Left renal cortex interstitium (tissue), 4 donors: ENCODE measurements at regions not wholly inside any gene's neighbourhood (a gene's known extent, or its start where the extent isn't known, plus 50 kb on each side); places are given as distances from the start of the nearest gene placed in this dataset.

Source experiments
- DNase-seq, 4 donors: peaks; one replicate each; pipeline ENCODE4 v3.0.0-alpha.2; 2013; ENCODE audit warnings: low read depth in 4 of 4, low spot score in 2 of 4, missing footprints in 1 of 4

DNA sequence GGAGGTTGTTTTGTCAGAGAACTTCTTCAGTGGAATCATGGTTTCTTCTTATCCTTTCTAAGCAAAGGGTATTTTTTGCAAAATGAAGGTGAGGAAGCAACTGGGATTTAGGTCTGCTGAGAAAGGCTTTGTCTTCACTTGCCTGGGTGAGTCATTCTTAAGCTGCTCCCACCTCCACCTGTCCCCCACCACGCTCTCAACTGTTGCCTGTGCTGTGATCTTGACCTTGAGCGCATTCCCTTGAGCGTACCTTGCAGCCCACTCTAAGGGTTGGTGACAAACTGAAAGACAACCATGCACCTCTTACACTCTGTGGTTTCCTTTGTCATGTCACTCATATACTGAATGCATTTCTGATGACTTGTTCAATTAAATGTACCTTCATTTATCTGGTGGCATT is 641.1 kb downstream of the RNF144B start:
- DNase-seq: no peak

DNA sequence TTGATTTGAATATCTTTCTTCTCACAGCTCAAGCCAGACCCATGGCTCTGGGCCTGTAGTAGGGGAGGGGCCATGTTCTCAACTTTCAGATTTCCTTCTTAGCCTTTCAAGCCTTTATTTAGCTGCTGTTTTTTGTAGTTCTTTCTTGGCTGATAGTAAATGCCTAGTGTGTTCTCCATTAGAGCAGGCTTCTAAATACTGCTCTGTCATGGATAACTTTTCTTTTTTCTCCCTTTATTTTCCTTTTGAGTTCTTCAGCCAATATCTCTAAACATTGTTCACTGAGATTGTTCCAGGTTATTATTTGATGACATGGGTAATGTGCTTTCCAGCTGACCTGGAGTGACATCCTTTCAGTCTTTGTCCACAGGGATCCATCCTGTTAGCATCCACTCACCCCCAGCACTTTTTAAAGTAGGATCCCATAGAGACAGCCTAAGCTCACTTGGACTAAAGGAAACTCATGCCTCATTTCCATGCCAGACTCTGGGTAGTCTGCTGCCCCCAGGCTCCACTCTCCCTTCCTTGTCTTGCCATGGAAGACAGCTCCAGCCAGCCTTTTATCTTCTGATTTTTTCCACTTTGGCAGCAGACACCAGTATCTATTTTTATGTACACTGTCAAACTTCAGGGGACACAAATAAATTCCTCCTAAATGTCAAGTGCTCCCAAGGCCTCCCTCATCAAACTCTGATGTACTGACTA is 645.6 kb downstream of the RNF144B start:
- DNase-seq: no peak

DNA sequence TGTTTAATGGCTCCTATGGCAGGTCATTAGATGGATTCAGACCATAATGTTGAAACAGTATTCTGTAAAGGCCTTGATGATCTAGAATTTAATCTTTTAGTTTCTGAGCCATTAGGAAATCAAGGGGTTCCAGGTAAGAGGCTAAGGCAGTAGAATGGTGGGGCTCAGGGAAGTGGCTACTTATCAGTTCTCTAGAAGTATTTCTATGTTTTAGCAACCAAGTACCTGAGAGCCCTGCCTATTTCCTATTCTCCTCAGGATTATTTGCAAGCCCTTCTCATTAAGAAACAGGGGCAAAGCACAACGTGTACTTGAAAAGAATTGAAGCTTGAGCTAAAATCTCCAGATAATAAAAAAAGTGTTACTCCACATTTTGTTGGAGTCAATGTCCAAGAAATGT is 646.5 kb downstream of the RNF144B start:
- no peak for DNase-seq

DNA sequence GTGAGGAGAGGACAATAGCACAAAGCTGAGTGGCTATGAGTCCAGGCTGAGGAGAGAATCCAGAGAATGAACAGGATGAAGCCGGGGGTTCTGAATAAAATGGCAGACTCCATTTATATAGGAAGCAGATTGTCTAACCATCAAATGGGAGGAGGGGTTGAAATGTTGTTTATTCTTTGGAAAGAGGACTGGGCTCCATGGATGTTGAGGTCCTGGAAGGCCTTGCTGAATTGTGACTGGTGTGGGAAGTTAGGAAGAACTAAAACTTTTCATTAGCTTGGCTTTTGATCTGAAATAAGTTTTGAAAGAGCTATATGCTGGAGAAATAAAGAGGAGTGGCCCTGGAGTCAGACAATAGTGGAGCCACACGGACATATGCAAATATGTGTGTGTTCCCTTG is 647.8 kb downstream of the RNF144B start:
- no peak for DNase-seq

DNA sequence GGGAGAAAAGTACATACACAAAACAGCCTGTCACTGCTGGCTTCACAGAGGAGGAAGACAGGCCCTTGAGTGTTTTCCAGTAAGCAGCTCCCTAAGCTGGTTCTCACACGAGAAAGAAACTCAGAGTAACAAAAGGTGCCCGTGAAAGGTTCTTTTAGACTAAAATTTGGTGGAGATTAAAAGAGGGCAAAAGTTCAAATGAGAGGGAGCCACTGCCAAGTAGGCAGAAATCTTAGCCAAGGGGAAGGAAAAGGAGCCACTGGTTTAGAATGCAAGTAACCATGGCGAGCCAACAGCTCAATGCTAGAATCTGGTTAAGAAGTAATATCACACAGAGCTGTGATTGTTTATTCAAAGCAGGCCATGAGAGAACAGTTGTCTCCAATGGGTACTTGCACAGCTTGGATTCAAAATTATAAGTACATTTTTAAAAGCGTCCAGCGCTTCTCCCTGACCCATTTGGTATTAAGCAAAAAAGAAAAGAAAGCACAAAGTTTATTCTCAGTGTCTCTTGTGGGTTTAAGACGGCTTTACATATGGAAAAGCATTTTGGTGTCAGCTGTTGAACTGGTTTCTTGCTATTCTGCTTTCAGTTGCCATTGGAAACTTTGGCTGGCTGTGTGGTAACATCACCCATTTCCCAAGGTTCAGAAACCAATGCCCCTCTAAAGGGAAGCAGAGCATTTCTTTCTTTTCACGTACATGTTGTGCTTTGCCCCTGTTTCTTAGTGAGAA is 648.5 kb downstream of the RNF144B start:
- DNase-seq: no peak

DNA sequence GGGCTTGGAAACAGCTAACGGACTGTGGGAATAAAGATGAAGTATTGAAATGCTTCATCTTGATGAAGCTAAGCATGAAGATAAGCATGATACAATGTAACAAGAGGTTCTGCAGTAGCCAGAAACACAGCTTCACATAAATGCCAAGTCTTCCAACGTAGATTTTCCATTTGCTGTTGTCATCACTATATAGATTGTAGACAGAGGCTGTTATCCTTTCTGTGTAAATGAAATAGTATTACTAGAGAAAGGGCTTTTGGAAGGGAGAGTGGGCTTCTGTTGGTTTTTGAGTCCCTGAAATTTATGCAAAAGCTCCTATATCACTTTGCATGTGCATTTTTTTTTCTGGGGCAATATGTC is 649.0 kb downstream of the RNF144B start:
- DNase-seq: no peak

DNA sequence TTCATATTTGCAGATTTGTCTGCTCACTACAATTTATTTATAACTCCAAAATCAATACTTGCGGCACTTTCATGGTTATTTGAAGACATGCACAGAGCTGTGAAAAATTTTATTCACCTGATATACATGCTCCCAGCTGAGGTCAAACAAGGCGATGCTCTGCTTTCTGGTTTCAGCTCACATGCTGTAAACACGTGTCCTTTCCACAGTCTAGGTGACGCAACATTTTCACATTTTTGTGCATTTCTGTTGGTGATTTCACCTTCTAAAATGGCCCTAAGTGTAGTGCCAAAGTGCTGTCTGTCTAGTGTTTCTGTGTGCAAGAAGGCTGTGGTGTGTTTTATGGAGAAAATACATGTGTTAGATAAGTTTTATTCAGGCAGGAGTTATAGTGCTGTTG is 650.5 kb downstream of the RNF144B start:
- no peak for DNase-seq

DNA sequence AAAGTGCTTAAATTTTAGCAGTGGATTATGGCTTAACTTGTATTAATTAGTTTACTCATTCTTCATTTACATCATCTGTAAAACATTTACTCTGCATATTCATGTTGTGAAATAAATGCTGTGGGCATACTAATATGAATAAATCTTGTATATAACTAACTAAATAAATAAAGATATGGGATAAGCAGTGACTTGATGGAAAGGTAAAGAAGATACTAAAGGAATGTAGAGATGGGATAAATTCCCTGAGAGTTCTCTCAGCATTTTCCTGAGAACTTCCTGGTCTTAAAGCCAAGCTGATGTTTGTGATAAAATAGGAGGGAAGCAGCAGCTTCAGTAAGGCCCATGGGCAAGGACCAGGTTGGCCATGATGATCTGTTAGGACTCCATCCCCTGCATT is 652.1 kb downstream of the RNF144B start:
- DNase-seq: no peak

DNA sequence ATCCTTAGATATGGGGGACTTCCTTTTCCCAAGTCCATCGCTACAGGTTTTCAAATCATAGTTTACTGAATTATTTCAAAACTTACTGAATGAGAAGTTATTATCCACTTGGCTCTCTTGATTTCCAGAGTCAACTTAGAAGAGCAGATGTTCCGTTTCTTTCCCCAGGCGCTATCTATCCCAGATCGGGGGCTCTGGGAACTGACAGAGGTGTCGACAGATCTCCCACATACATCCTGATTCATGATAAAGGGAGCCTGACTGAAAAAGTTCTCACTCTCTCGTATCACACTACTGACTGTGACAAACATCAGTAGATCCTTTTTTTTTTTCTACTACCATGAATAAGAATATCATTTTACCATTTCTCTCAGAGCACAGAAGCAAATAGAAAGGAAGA is 654.8 kb downstream of the RNF144B start:
- no peak for DNase-seq

DNA sequence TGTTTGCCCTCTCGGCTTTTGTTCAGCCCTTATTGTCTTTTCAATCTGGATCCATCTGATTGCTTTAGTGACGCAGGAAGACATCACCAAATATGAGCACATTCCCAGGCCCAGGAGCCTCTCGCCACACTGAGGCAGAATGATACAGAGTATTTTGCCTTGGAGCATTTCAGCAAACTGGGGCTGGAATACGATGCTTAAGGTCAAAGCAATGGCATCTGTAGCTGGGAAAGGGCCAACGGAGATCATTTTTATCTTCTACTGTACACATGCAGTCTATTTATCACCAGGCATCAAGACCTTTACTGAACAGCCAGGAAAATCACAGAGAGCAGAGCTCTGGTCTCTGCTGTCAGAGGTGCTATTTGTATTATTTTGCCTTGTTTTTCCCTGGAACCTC is 655.3 kb downstream of the RNF144B start:
- DNase-seq: no peak

DNA sequence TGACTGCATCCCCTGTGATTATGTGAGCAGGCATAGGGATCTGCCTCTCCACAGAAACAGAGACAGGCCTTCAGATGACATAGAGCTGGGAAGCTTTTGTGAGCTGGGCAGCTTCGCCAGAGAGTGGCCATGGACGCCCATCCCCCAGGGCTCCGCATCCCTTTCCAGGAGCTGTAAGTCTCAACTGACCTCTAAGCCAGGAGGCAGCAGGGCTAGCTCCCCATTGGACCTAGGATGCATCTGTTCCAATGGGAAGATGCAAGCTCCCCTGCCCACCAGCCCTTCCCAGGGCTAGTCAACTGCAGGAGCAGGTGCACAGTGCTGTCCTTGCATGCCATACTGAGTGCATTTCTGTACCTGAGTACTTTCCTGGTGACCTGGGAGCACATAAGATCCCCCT is 663.6 kb downstream of the RNF144B start:
- DNase-seq: no peak

DNA sequence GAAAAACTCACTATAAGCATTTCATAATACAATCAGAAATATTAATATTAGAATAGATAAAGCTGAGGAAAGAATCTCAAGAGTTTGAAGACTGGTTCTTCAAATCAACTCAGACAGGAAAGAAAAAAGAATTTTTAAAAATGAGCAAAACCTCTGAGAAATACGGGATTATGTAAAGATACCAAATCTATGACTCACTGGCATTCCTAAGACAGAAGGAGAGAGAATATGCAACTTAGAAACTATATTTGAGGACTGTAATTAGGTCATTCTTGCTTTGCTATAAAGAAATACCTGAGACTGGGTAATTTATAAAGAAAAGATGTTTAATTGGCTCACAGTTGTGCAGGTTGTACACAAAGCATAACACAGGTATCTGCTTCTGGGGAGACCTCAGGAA is 665.1 kb downstream of the RNF144B start:
- no peak for DNase-seq

DNA sequence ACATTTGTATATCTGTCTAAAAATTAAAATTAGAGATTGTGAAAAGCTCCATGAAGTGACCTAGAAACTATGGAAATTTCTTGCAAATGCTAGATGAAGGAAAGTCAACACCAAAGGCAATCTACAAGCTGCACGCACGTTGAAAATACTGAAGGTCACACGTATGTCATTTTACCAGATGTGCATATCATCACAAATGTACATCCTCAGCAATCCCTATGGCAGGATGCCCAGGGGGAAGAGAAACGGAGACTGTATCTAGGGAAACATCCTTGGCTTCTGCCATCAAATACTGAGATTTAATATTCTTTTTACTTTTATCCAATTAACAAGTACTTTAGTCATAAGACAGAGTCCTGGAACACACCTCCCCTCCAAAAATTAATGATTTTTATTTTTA is 672.0 kb downstream of the RNF144B start:
- DNase-seq: no peak

DNA sequence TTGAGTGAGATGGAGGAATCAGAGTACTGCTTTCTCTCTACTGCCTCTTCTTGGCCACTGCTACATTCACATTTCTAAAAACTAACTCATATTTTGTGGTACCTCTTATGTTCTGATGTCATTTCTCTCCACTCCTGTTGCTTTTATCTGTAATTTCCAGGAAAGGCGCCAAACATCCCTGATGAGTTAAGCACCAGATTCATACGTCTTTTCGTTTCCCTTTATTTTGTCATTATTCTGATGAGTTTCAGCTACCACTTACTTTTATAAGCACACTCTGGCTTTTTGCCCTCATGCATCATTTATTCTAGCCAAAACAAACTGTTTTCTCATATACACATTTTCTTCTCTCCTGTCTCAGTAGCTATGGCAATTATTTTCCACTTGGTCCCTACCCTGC is 680.0 kb downstream of the RNF144B start:
- no peak for DNase-seq

DNA sequence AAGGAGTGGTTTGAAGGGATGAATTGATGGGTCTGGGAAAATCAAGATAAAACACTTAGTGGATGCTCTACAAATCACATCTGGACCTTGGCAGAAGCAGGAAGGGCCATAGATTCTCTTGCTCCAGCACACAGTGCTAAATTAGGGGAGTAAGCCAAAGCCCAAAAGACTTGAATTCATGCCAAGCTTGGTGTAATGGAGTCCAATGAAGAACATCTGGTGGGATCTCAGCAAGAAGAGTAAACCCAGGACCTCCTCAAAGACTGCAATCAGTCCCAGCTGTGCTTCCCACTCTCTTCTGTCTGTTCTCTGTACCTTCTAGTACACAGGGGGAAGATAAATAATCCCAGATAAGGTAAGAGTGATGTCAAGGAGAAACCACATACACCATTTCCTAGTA is 683.4 kb downstream of the RNF144B start:
- peak in 3 of 4 donors; percentile 9 to 29 (median 14) for DNase-seq

DNA sequence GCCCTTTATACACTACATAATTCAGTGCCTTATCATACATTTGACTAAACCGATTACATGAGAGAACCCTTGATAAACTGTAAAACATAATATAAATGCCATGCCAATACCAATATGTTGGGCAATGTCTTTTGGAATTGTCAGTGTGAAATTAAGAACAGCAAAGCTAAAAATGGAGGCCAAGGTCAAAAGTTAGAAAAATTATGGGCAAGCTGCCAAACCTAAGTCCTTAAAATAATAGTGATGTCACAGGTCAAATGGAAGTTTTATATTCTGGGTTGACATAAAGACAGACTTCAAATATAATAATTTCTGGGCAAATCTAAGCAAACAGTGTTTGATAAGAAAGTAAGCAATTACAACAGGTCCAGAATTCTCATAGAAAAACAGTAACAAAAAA is 696.7 kb downstream of the RNF144B start:
- no peak for DNase-seq

DNA sequence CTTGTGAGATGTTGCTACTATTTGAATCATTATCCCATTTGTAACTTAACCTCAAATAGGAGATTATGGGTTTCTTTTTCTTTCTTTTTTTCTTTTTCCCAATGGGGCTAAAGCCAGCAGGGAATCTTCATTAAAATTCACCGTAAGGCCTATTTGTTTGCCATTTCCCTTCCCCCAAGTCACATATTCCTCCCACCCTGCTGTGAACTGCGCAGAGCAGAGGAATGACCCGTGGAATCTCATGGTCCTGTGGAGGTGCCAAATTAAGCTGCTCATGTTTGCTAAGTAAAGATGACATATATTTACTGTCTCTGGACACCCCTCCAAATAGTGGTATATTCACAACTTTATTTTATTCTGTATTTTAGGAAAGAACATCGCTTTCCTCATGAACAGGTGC is 699.3 kb downstream of the RNF144B start:
- no peak for DNase-seq

DNA sequence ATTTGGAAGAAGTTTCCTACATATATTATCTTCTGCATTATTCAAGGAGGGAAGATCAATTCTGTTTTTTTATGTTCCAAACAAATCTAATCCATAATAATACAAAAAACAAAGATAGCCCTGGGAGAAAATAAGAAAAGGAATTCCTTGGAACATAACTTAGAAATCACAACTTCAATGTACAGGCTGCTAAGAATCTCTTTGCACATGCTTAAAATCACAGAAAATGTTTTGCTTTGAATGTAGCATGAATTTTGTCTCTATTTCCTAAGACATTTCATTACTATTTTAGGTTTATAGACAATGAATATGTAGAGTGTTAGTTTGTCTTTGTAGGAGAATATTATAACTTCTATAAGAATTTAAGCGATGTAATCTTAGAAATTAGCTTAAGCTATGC is 700.1 kb downstream of the RNF144B start:
- no peak for DNase-seq

DNA sequence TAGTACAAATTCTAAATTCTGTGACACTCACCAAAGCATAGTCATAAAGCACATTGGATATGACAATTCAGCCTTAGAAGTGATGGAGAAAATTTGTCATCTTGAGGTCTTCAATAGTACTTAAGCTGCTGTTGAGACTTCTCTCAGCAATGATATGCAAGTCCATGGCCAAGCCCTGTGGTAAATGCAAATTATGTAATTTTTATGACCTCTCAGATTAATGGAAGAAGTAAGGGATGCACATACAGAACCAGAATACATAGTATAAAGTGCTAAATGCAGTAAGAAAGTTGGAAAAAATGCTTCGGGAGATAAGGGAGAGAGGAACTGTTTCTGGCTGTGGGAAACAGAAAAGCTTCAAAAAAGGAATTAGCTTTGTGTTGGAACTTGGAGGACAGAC is 700.7 kb downstream of the RNF144B start:
- no peak for DNase-seq

DNA sequence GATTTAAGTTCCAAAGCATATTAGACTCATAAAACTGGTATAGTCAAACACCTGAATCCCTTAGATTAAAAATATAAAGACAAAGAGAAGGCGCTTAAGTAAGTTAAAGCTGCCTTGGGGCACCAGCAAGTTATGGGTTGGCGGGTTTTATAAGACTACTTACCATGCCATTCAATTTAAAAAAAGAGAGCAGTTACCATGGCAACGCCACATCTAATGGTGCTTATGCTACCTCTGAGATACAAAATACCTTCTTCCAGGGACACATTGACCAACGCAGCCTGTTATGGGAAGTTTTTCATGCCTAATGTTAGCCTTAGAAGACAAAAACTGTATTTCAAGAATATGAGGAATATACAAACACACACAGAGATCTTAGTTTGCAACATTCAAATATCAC is 713.6 kb downstream of the RNF144B start:
- no peak for DNase-seq

DNA sequence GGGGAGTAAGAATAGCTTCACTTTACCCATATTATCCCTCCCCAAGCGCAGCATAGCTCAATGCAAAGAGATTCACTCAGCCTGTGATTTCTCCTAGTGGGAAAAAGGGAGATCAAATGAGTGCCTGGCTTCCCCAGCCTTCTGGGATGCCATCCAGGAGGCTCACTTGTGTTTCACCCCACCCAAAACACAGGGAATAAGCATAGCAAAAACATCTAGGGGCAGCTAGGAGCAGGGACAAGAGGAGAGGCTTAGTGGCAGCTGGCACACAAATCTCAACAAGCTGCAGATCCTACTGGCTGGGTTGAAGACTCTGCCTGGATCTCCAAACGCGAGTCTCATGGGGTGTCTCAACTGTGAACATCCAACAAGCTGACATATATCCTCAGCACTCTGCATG is 715.8 kb downstream of the RNF144B start:
- DNase-seq: no peak

DNA sequence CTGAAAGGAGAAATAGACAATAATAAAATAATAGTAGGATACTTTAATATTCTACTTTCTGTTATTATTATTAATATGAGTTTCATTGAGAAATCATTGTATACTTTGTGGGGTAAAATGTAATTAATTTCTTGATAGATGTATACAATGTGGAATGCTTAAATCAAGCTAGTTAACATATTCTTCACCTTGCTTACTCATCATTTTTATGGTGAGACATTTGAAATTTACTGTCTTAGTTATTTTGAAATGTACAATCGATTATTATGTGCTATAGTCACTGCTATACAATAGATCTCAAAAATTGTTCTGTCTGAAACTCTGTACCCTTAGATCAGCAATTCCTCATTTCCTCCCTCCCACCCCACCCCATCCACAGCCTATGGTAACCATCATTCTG is 720.3 kb downstream of the RNF144B start:
- DNase-seq: no peak

DNA sequence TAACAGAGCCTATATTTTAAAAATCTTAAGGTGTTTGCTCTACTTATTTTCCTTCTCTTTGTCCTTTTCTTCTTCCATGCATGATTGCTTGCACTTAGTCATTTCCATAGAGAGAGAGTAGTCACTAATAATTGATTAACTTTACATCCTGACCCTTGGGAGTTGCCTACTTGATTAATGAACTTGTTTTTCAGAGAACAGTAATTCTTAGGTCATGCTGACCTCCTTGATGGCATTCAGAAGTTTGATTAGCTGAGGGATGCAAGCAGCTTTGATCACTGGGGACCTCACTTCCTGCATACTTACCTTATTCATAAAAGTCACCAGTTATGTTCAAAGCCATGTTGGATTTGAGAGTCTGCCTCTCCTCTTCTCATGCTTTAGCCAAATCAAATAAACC is 715.6 kb upstream of the ID4 start:
- no peak for DNase-seq
